ENCODE measurements at regions not wholly inside any gene's neighbourhood (a gene's known extent, or its start where the extent isn't known, plus 50 kb on each side); places are given as distances from the start of the nearest gene placed in this dataset.

DNA sequence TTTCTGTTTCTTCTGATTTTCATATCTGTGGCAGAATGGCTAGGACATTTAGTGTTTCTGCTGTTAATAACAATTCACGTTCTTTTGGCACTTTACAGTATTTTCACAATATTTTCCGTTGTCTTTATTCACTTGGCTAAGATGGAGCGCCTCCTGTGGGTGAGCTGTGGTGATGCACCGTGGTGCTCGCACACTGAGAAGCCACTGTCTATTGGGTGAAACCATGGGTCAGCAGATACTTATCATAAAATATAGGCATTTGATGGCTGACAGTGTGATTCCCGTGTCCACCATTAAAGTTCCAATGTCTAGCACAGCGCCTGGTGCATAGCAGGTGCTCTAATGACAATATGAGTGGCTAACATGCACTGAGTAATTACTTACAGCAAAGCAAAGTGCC, 141.8 kb downstream of the VRK1 start:
- TF ChIP-seq EZH2phosphoT487 (IDR thresholded peaks at IDR 0.05; ENCODE audit: insufficient read depth, low read depth), result no peak
- no peak for TF ChIP-seq EZH2 (IDR thresholded peaks at IDR 0.05; ENCODE audit: insufficient read depth, poor library complexity, severe bottlenecking)

Data from GM23248 (cell line).